Subcutaneous abdominal adipose tissue (tissue), 5 donors: ENCODE measurements at regions not wholly inside any gene's neighbourhood (a gene's known extent, or its start where the extent isn't known, plus 50 kb on each side); places are given as distances from the start of the nearest gene placed in this dataset.

Experiments
- H3K27ac ChIP-seq: one replicate; pipeline ENCODE4 v1.7.0; 2013; ENCODE audit warnings: low read depth, mild to moderate bottlenecking, inconsistent platforms, low read length, moderate library complexity
- H3K27me3 ChIP-seq, 5 donors: one replicate each; pipeline ENCODE4 v1.7.0; 2013; ENCODE audit warnings: low read length in 5 of 5, inconsistent platforms in 1 of 5; ENCODE audit not compliant: control insufficient read depth in 5 of 5, insufficient read depth in 4 of 5
- H3K36me3 ChIP-seq, 5 donors: one replicate each; pipeline ENCODE4 v1.7.0; 2013; ENCODE audit warnings: low read length in 5 of 5; ENCODE audit not compliant: control insufficient read depth in 5 of 5, insufficient read depth in 5 of 5
- H3K4me1 ChIP-seq, 5 donors: one replicate each; pipeline ENCODE4 v1.7.0; 2013; ENCODE audit warnings: low read length in 5 of 5, mild to moderate bottlenecking in 3 of 5, moderate library complexity in 1 of 5; ENCODE audit not compliant: control insufficient read depth in 5 of 5, insufficient read depth in 5 of 5
- H3K4me3 ChIP-seq, 5 donors: one replicate each; pipeline ENCODE4 v1.7.0; 2013; ENCODE audit warnings: low read length in 5 of 5, low read depth in 1 of 5
- H3K9ac ChIP-seq, 5 donors: one replicate each; pipeline ENCODE4 v1.7.0; 2013; ENCODE audit warnings: low read length in 5 of 5, mild to moderate bottlenecking in 4 of 5, moderate library complexity in 3 of 5
- H3K9me3 ChIP-seq, 5 donors: one replicate each; pipeline ENCODE4 v1.7.0; 2013; ENCODE audit warnings: low read length in 5 of 5; ENCODE audit not compliant: control insufficient read depth in 5 of 5
- donor health status: healthy.
- donor health status: healthy.
- donor health status: healthy.
- donor health status: healthy.
- donor health status: healthy.

GRCh38 chr5:91840412-91840811, 457.3 kb upstream of the ARRDC3 start:
- Histone ChIP-seq H3K4me1 (no peaks in the 10 kb centered on the region), H3K36me3 (no peaks in the 10 kb centered on the region), H3K27ac (no peak overlapping the region), H3K9ac (no peak overlapping the region), H3K9me3 (no peaks in the 10 kb centered on the region), H3K27me3 (no peaks in the 10 kb centered on the region), H3K4me3 (no peak overlapping the region)

- Histone ChIP-seq H3K27ac (no peak overlapping the region), H3K27me3 (no peaks in the 10 kb centered on the region), H3K4me1 (no peaks in the 10 kb centered on the region), H3K9me3 (no peaks in the 10 kb centered on the region), H3K4me3 (no peak overlapping the region), H3K9ac (no peak overlapping the region), H3K36me3 (no peaks in the 10 kb centered on the region)
These were observed 456.6 kb upstream of the ARRDC3 start for GRCh38 chr5:91839721-91840120.

GRCh38 chr5:91839233-91839632, 456.1 kb upstream of the ARRDC3 start:
- Histone ChIP-seq H3K9ac (no peak overlapping the region), H3K4me1 (no peaks in the 10 kb centered on the region), H3K27me3 (no peaks in the 10 kb centered on the region), H3K4me3 (no peak overlapping the region), H3K36me3 (no peaks in the 10 kb centered on the region), H3K9me3 (no peaks in the 10 kb centered on the region), H3K27ac (no peak overlapping the region)

GRCh38 chr5:91830361-91830953, 447.3 kb upstream of the ARRDC3 start:
- no peak overlapping the region for H3K9ac ChIP-seq
- H3K4me1 ChIP-seq = no peaks in the 10 kb centered on the region
- no peak overlapping the region for H3K27ac ChIP-seq
- H3K4me3 ChIP-seq = no peak overlapping the region
- no peaks in the 10 kb centered on the region for H3K9me3 ChIP-seq
- no peaks in the 10 kb centered on the region for H3K27me3 ChIP-seq
- no peaks in the 10 kb centered on the region for H3K36me3 ChIP-seq

- no peaks in the 10 kb centered on the region for H3K36me3 ChIP-seq
- no peak overlapping the region for H3K27ac ChIP-seq
- no peak overlapping the region for H3K9ac ChIP-seq
- H3K9me3 ChIP-seq = no peaks in the 10 kb centered on the region
- H3K4me1 ChIP-seq = no peaks in the 10 kb centered on the region
- H3K27me3 ChIP-seq = no peaks in the 10 kb centered on the region
- H3K4me3 ChIP-seq = no peak overlapping the region
These were observed 442.5 kb upstream of the ARRDC3 start for GRCh38 chr5:91825618-91826017.

GRCh38 chr5:91824406-91824805, 441.3 kb upstream of the ARRDC3 start:
- no peaks in the 10 kb centered on the region for H3K36me3 ChIP-seq
- H3K4me1 ChIP-seq = no peaks in the 10 kb centered on the region
- H3K27me3 ChIP-seq = no peaks in the 10 kb centered on the region
- H3K4me3 ChIP-seq = no peak overlapping the region
- no peak overlapping the region for H3K9ac ChIP-seq
- no peaks in the 10 kb centered on the region for H3K9me3 ChIP-seq
- no peak overlapping the region for H3K27ac ChIP-seq

GRCh38 chr5:91820874-91821273, 437.8 kb upstream of the ARRDC3 start:
- Histone ChIP-seq H3K9me3 (no peaks in the 10 kb centered on the region), H3K36me3 (no peaks in the 10 kb centered on the region), H3K4me3 (no peak overlapping the region)

GRCh38 chr5:91816681-91817080, 433.6 kb upstream of the ARRDC3 start:
- H3K9ac ChIP-seq = no peak overlapping the region
- H3K4me3 ChIP-seq = no peak overlapping the region
- no peaks in the 10 kb centered on the region for H3K27me3 ChIP-seq
- no peaks in the 10 kb centered on the region for H3K4me1 ChIP-seq
- H3K9me3 ChIP-seq = no peaks in the 10 kb centered on the region
- no peaks in the 10 kb centered on the region for H3K36me3 ChIP-seq
- H3K27ac ChIP-seq = no peak overlapping the region

More at GRCh38 chr5:91820874-91821273, 437.8 kb upstream of the ARRDC3 start:
- no peaks in the 10 kb centered on the region for H3K27me3 ChIP-seq
- H3K27ac ChIP-seq = no peak overlapping the region
- H3K9ac ChIP-seq = no peak overlapping the region
- no peaks in the 10 kb centered on the region for H3K4me1 ChIP-seq

GRCh38 chr5:91797576-91797975, 414.5 kb upstream of the ARRDC3 start:
- H3K4me3 ChIP-seq = no peak overlapping the region
- H3K9ac ChIP-seq = no peak overlapping the region
- H3K27me3 ChIP-seq = no peaks in the 10 kb centered on the region
- no peaks in the 10 kb centered on the region for H3K36me3 ChIP-seq
- no peaks in the 10 kb centered on the region for H3K4me1 ChIP-seq
- peaks cover 0 to 7% (median 5%) of the 10 kb centered on the region in 5 donors for H3K9me3 ChIP-seq
- no peak overlapping the region for H3K27ac ChIP-seq

GRCh38 chr5:91794856-91795548, 411.9 kb upstream of the ARRDC3 start:
- no peaks in the 10 kb centered on the region for H3K36me3 ChIP-seq
- no peak overlapping the region for H3K27ac ChIP-seq
- no peaks in the 10 kb centered on the region for H3K9me3 ChIP-seq
- H3K4me3 ChIP-seq = no peak overlapping the region
- no peak overlapping the region for H3K9ac ChIP-seq
- H3K27me3 ChIP-seq = no peaks in the 10 kb centered on the region
- no peaks in the 10 kb centered on the region for H3K4me1 ChIP-seq
